Nephron progenitor cell (in vitro differentiated cells): ENCODE measurements at regions not wholly inside any gene's neighbourhood (a gene's known extent, or its start where the extent isn't known, plus 50 kb on each side); places are given as distances from the start of the nearest gene placed in this dataset.

Experiments used
- DNase-seq: peaks from one replicate; pipeline ENCODE4 v3.0.0; 2021
- H3K27ac Mint-ChIP-seq: 2 replicates; pipeline ENCODE4 v1.8.0; 2021; ENCODE audit warnings: mild to moderate bottlenecking, moderate library complexity, mixed read lengths
- H3K27me3 Mint-ChIP-seq: 2 replicates; pipeline ENCODE4 v1.8.0; 2021; ENCODE audit warnings: mild to moderate bottlenecking, low read depth, mixed read lengths; ENCODE audit not compliant: poor library complexity
- H3K36me3 Mint-ChIP-seq: 2 replicates; pipeline ENCODE4 v1.8.0; 2021; ENCODE audit warnings: low read depth, mixed read lengths
- H3K4me1 Mint-ChIP-seq: 2 replicates; pipeline ENCODE4 v1.8.0; 2021; ENCODE audit warnings: mixed read lengths
- H3K4me3 Mint-ChIP-seq: 2 replicates; pipeline ENCODE4 v1.8.0; 2021; ENCODE audit warnings: mild to moderate bottlenecking, moderate library complexity, mixed read lengths
- H3K9me3 Mint-ChIP-seq: 2 replicates; pipeline ENCODE4 v1.8.0; 2021; ENCODE audit warnings: mild to moderate bottlenecking, moderate library complexity, mixed read lengths
- CTCF ChIP-seq: fragments of 200-600 bp; sonication (generic); IDR thresholded peaks from 2 replicates; pipeline ENCODE4 v1.5.0; 2021; ENCODE audit warnings: antibody characterized with exemption

- DNase-seq = no peak
Observed at GRCh38 chr20:48049171-48049570, 263.9 kb upstream of the SULF2 start.

GRCh38 chr20:48047447-48047846 is 262.2 kb upstream of the SULF2 start:
- TF ChIP-seq CTCF = no peak
- Mint-ChIP-seq H3K4me1 (no peaks in the 10 kb centered on the region), H3K9me3 (peaks cover 22% of the 10 kb centered on the region), H3K36me3 (no peaks in the 10 kb centered on the region), H3K4me3 (no peak overlapping the region), H3K27me3 (peaks cover 18% of the 10 kb centered on the region), H3K27ac (no peak overlapping the region)
- DNase-seq = no peak

More at GRCh38 chr20:48049171-48049570, 263.9 kb upstream of the SULF2 start:
- Mint-ChIP-seq H3K36me3 (no peaks in the 10 kb centered on the region), H3K27me3 (peaks cover 18% of the 10 kb centered on the region), H3K4me1 (peaks cover 3% of the 10 kb centered on the region), H3K4me3 (no peak overlapping the region), H3K9me3 (peaks cover 34% of the 10 kb centered on the region), H3K27ac (no peak overlapping the region)
- TF ChIP-seq CTCF = no peak

DNA sequence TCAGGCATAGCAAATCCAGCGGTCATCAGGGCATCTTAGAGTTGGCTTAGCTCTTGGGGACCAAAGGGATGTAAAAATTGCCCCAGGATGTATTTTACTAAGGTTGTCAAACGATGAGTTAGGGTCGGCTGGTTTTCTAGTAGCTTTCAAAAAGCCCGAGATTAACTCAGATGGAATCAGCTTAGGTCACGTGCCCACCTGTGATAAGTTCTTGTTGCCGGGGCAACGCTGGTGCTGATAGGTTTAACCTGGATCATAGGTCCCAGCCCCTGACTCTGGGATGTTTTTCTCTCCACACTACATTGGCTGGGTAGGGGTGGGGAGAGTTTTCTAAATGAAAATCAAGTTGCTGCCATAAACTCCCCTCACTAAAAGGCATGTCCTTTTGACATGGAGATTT is 257.3 kb upstream of the SULF2 start:
- DNase-seq = no peak
- H3K4me3 Mint-ChIP-seq = no peak overlapping the region
- H3K27me3 Mint-ChIP-seq = peaks cover 9% of the 10 kb centered on the region
- peaks cover 8% of the 10 kb centered on the region for H3K9me3 Mint-ChIP-seq
- TF ChIP-seq CTCF = no peak
- peaks cover 18% of the 10 kb centered on the region for H3K4me1 Mint-ChIP-seq
- H3K36me3 Mint-ChIP-seq = no peaks in the 10 kb centered on the region
- H3K27ac Mint-ChIP-seq = no peak overlapping the region

GRCh38 chr20:48041078-48041780 is 255.9 kb upstream of the SULF2 start:
- peaks cover 6% of the 10 kb centered on the region for H3K9me3 Mint-ChIP-seq
- TF ChIP-seq CTCF = no peak
- no peaks in the 10 kb centered on the region for H3K36me3 Mint-ChIP-seq
- peaks cover 7% of the 10 kb centered on the region for H3K27me3 Mint-ChIP-seq
- H3K4me3 Mint-ChIP-seq = no peak overlapping the region
- H3K27ac Mint-ChIP-seq = no peak overlapping the region
- no peak for DNase-seq
- H3K4me1 Mint-ChIP-seq = peaks cover 27% of the 10 kb centered on the region

- Mint-ChIP-seq H3K9me3 (peaks cover 6% of the 10 kb centered on the region), H3K4me1 (peaks cover 27% of the 10 kb centered on the region), H3K27ac (no peak overlapping the region), H3K27me3 (peaks cover 3% of the 10 kb centered on the region), H3K4me3 (no peak overlapping the region), H3K36me3 (no peaks in the 10 kb centered on the region)
- DNase-seq = no peak
- no peak for TF ChIP-seq CTCF
Observed at GRCh38 chr20:48040491-48040890, 255.2 kb upstream of the SULF2 start.

DNA sequence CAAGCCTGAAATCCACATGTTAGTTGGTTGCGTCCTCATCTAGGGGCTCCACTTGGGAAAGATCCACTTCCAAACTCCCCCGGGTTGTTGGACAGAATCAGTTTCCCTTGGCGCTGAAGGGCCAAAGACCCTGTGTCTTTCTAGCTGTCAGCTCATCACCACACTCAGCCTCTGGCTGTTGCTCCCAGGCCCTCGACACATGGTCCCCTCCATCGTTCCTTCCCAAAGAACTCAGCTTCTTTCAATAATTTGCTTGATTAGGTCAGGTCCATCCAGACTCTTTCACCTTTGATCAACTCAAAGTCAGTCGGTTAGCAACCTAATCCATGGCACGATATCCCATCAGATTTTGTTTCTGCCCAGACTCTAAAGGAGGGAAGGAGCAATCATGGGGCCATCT is 254.8 kb upstream of the SULF2 start:
- Mint-ChIP-seq H3K27me3 (peaks cover 3% of the 10 kb centered on the region), H3K4me1 (peaks cover 27% of the 10 kb centered on the region), H3K36me3 (no peaks in the 10 kb centered on the region), H3K4me3 (no peak overlapping the region), H3K9me3 (peaks cover 9% of the 10 kb centered on the region), H3K27ac (no peak overlapping the region)
- DNase-seq = no peak
- TF ChIP-seq CTCF = no peak
